HG02571 (cell line): ENCODE measurements at regions not wholly inside any gene's neighbourhood (a gene's known extent, or its start where the extent isn't known, plus 50 kb on each side); places are given as distances from the start of the nearest gene placed in this dataset.
"Not testable (repeated sequence)": the region's sequence is repeated elsewhere in the genome, so short reads cannot be mapped to it uniquely, and the experiment has no call there.

Experiments
- ATAC-seq: cut with Tn5 transposase; IDR thresholded peaks from one replicate; pipeline ENCODE4 v1.9.1; 2021; ENCODE audit warnings: mild to moderate bottlenecking, moderate library complexity; ENCODE audit not compliant: unreplicated experiment

GRCh38 chr2:235105821-235106359, 154.1 kb downstream of the SH3BP4 start:
- ATAC-seq, result no peak

GRCh38 chr2:235106874-235107639, 155.2 kb downstream of the SH3BP4 start:
- ATAC-seq, result no peak

- ATAC-seq, result no peak
Observed at GRCh38 chr2:235107640-235107951, 155.8 kb downstream of the SH3BP4 start.

- not testable (repeated sequence) for ATAC-seq
Observed at GRCh38 chr2:235109561-235109960, 157.7 kb downstream of the SH3BP4 start.

- no peak for ATAC-seq
Observed at GRCh38 chr2:235112365-235112764, 160.5 kb downstream of the SH3BP4 start.

- no peak for ATAC-seq
Observed at GRCh38 chr2:235113854-235114253, 162.0 kb downstream of the SH3BP4 start.

GRCh38 chr2:235114286-235114685, 162.5 kb downstream of the SH3BP4 start:
- no peak for ATAC-seq

GRCh38 chr2:235115521-235115920, 163.7 kb downstream of the SH3BP4 start:
- ATAC-seq, result no peak

GRCh38 chr2:235116885-235117492, 165.2 kb downstream of the SH3BP4 start:
- no peak for ATAC-seq

GRCh38 chr2:235126768-235127167, 175.0 kb downstream of the SH3BP4 start:
- no peak for ATAC-seq

- ATAC-seq, result no peak
Observed at GRCh38 chr2:235127931-235128330, 176.1 kb downstream of the SH3BP4 start.

- no peak for ATAC-seq
Observed at GRCh38 chr2:235129850-235130249, 178.0 kb downstream of the SH3BP4 start.

- no peak for ATAC-seq
Observed at GRCh38 chr2:235131334-235132305, 179.8 kb downstream of the SH3BP4 start.

GRCh38 chr2:235132651-235133050, 180.8 kb downstream of the SH3BP4 start:
- no peak for ATAC-seq

- ATAC-seq, result no peak
Observed at GRCh38 chr2:235133837-235134236, 182.0 kb downstream of the SH3BP4 start.

- no peak for ATAC-seq
Observed at GRCh38 chr2:235134420-235134819, 182.6 kb downstream of the SH3BP4 start.

GRCh38 chr2:235135195-235135965, 183.6 kb downstream of the SH3BP4 start:
- no peak for ATAC-seq

- ATAC-seq, result no peak
Observed at GRCh38 chr2:235135990-235136561, 184.3 kb downstream of the SH3BP4 start.

GRCh38 chr2:235138339-235138738, 186.5 kb downstream of the SH3BP4 start:
- ATAC-seq, result no peak
